Skeletal muscle tissue (tissue), 3 donors: ENCODE measurements at regions not wholly inside any gene's neighbourhood (a gene's known extent, or its start where the extent isn't known, plus 50 kb on each side); places are given as distances from the start of the nearest gene placed in this dataset.
"Not testable (repeated sequence)": the region's sequence is repeated elsewhere in the genome, so short reads cannot be mapped to it uniquely, and the experiment has no call there.

Source experiments
- H3K27ac ChIP-seq: one replicate; pipeline ENCODE4 v1.7.0; 2013; ENCODE audit warnings: mild to moderate bottlenecking, low read depth, low read length, inconsistent platforms
- H3K27me3 ChIP-seq, 3 donors: one replicate each; pipeline ENCODE4 v1.7.0; 2013; ENCODE audit warnings: low read length in 3 of 3; ENCODE audit not compliant: control insufficient read depth in 3 of 3, insufficient read depth in 3 of 3
- H3K36me3 ChIP-seq, 3 donors: one replicate each; pipeline ENCODE4 v1.7.0; 2013; ENCODE audit warnings: low read length in 3 of 3; ENCODE audit not compliant: control insufficient read depth in 3 of 3, insufficient read depth in 3 of 3
- H3K4me1 ChIP-seq, 3 donors: one replicate each; pipeline ENCODE4 v1.7.0; 2013; ENCODE audit warnings: low read length in 3 of 3, mild to moderate bottlenecking in 3 of 3; ENCODE audit not compliant: control insufficient read depth in 3 of 3, insufficient read depth in 3 of 3
- H3K4me3 ChIP-seq, 3 donors: one replicate each; pipeline ENCODE4 v1.7.0; 2013; ENCODE audit warnings: low read length in 3 of 3
- H3K9ac ChIP-seq, 3 donors: one replicate each; pipeline ENCODE4 v1.7.0; 2013; ENCODE audit warnings: low read length in 3 of 3, mild to moderate bottlenecking in 3 of 3, moderate library complexity in 2 of 3, low read depth in 1 of 3
- H3K9me3 ChIP-seq, 3 donors: one replicate each; pipeline ENCODE4 v1.7.0; 2013; ENCODE audit warnings: low read length in 3 of 3; ENCODE audit not compliant: control insufficient read depth in 3 of 3
- donor health status: Osteomylitis.

DNA sequence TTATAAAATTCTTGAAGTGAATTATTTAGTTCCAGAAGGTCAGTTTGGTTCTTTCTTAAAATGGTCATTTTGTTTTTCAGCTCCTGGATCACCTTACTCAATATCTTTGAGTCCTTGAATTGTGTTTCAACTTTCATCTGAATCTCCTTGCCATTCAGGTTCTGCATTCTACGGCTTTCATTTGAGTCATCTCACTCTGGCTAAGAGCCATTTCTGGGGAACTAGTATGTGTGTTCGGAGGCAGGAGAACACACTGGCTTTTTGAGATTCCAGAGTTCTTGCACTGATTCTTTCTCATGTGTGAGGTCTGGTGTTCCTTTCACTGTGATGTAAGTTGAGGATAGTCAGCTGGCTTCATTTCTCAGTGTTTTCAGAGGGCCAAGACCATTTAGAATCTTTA, 708.4 kb upstream of the FRG1 start:
- Histone ChIP-seq H3K4me3 (no peak overlapping the region), H3K9ac (no peak overlapping the region), H3K36me3 (no peaks in the 10 kb centered on the region), H3K4me1 (no peaks in the 10 kb centered on the region), H3K27me3 (no peaks in the 10 kb centered on the region), H3K27ac (no peak overlapping the region), H3K9me3 (no peaks in the 10 kb centered on the region)

DNA sequence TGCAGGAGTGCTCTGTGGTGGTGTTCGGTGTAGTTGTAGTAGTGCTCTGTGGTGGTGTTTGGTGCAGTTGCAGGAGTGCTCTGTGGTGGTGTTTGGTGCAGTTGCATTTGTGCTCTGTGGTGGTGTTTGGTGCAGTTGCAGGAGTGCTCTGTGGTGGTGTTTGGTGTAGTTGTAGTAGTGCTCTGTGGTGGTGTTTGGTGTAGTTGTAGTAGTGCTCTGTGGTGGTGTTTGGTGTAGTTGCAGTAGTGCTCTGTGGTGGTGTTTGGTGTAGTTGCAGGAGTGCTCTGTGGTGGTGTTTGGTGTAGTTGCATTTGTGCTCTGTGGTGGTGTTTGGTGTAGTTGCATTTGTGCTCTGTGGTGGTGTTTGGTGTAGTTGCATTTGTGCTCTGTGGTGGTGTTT, 706.9 kb upstream of the FRG1 start:
- not testable (repeated sequence) for H3K4me3 ChIP-seq, H3K9ac ChIP-seq, H3K27ac ChIP-seq, H3K36me3 ChIP-seq, H3K27me3 ChIP-seq, H3K4me1 ChIP-seq, H3K9me3 ChIP-seq

DNA sequence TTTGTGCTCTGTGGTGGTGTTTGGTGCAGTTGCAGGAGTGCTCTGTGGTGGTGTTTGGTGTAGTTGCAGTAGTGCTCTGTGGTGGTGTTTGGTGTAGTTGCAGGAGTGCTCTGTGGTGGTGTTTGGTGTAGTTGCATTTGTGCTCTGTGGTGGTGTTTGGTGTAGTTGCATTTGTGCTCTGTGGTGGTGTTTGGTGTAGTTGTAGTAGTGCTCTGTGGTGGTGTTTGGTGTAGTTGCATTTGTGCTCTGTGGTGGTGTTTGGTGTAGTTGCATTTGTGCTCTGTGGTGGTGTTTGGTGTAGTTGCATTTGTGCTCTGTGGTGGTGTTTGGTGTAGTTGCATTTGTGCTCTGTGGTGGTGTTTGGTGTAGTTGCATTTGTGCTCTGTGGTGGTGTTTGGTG, 705.7 kb upstream of the FRG1 start:
- H3K9ac ChIP-seq, H3K4me1 ChIP-seq, H3K27ac ChIP-seq, H3K36me3 ChIP-seq, H3K9me3 ChIP-seq, H3K27me3 ChIP-seq, H3K4me3 ChIP-seq: not testable (repeated sequence)

DNA sequence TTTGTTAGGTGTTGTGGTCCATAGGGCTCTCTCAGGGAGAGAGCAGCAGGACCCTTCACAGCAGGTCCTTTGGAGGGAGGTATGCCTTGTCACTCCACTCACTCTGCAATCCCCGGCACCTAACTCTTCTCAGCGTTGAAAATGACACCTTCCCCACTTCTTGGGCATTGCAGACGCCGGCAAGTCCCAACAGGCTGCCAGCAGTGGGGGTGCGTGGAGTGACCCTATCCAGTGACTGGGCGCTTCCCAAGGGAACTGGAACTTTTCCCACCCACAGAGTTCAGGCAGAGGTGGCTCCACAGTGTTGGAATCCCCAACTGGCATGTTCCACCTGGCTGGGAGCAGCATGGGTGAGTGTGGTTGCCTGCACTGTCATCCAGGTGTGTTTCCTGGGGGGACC, 705.1 kb upstream of the FRG1 start:
- no peak overlapping the region for H3K9ac ChIP-seq
- no peaks in the 10 kb centered on the region for H3K36me3 ChIP-seq
- H3K27ac ChIP-seq: no peak overlapping the region
- no peaks in the 10 kb centered on the region for H3K9me3 ChIP-seq
- no peak overlapping the region for H3K4me3 ChIP-seq
- H3K27me3 ChIP-seq: no peaks in the 10 kb centered on the region
- no peaks in the 10 kb centered on the region for H3K4me1 ChIP-seq

DNA sequence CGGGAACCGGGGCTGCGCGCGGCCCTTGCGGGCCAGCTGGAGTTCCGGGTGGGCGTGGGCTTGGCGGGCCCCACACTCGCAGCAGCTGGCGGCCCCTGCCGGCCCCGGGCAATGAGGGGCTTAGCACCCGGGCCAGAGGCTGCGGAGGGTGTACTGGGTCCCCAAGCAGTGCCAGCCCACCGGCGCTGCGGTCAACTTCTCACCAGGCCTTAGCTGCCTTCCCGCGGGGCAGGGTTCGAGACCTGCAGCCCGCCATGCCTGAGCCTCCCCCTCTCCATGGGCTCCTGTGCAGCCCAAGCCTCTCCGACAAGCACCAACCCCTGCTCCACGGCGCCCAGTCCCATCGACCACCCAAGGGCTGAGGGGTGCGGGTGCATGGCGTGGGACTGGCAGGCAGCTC, 704.4 kb upstream of the FRG1 start:
- H3K9ac ChIP-seq, H3K27me3 ChIP-seq, H3K27ac ChIP-seq, H3K4me3 ChIP-seq, H3K9me3 ChIP-seq, H3K36me3 ChIP-seq, H3K4me1 ChIP-seq: not testable (repeated sequence)

DNA sequence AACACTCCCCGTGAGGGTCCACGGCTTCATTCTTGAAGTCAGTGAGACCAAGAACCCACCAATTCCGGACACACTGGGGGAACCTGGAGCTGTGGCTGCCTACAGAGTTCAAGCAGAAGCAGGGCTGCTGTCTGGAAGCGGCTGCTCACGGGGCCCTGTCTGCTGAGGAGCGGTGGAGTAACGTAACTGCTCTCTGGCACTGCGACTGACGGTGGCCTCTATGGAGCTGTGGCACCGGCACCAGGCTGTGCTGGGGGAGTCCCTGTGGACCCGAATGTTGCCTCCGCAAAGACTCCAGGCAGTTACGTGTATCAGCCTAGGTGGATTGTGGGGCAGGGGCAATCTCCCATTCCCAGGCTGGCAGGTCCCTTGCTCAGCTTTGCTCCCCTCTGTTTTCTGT, 703.3 kb upstream of the FRG1 start:
- no peaks in the 10 kb centered on the region for H3K4me1 ChIP-seq
- H3K9me3 ChIP-seq: no peaks in the 10 kb centered on the region
- H3K27me3 ChIP-seq: no peaks in the 10 kb centered on the region
- no peak overlapping the region for H3K4me3 ChIP-seq
- no peaks in the 10 kb centered on the region for H3K36me3 ChIP-seq
- H3K27ac ChIP-seq: no peak overlapping the region
- H3K9ac ChIP-seq: no peak overlapping the region

DNA sequence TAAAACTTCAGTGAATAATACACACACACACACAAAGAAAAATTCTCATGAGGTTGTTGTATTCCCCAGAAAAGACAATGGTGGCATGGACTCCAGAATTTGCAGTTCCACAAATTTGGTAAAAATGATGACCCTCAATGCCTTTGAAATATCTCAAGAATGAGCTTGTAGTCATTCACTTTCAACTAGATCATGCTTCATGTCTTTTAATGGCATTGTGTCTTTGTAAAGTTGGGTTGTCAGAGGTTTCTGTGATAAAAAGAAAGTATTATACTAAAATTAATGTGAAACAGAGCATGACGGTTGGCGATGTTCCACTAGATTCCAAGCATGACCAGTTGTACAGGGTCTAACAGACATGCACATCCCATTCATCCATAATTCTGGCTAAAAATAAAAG, 685.0 kb upstream of the FRG1 start:
- no peaks in the 10 kb centered on the region for H3K36me3 ChIP-seq
- H3K9me3 ChIP-seq: peaks cover 0 to 3% (median 0%) of the 10 kb centered on the region in 3 donors
- no peak overlapping the region for H3K4me3 ChIP-seq
- H3K27me3 ChIP-seq: no peaks in the 10 kb centered on the region
- H3K9ac ChIP-seq: no peak overlapping the region
- H3K4me1 ChIP-seq: no peaks in the 10 kb centered on the region
- no peak overlapping the region for H3K27ac ChIP-seq

DNA sequence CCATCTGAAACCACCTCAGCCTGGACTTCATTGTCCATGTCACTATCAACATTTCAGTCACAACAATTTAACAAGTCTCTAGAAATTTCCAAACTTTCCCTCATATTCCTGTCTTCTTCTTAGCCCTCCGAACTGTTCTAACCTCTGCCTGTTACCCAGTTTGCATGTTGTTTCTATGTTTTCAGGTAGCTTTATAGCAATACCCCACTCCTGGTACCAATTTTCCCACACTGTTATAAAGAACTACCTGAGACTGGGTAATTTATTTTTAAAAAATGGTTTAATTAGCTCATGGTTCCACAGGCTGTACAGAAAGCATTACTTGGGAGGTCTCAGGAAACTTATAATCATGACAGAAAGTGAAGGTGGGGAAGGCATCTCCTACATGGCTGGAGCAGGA, 679.2 kb upstream of the FRG1 start:
- H3K36me3 ChIP-seq: no peaks in the 10 kb centered on the region
- no peak overlapping the region for H3K9ac ChIP-seq

DNA sequence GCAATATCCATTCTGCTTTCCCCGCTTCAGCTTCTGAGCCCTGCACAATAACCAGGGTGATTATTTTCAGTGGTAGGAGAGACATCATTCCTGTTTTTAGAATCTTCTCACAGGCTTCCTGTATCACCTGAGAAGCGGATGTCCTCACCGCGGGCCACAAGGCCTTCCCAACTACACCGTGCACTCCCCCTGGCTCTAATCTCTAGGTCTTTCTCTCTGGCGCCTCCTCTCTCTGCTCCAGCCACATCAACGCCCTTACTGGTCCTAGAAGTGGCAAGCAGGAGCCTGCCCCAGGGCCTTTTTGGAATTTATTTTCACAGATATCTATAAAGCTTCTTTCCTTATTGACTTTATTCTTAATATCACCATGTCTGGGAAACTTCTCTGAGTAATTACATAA, 675.2 kb upstream of the FRG1 start:
- H3K9ac ChIP-seq: no peak overlapping the region
- no peak overlapping the region for H3K27ac ChIP-seq
- H3K9me3 ChIP-seq: no peaks in the 10 kb centered on the region
- H3K27me3 ChIP-seq: no peaks in the 10 kb centered on the region
- no peak overlapping the region for H3K4me3 ChIP-seq
- no peaks in the 10 kb centered on the region for H3K4me1 ChIP-seq
- no peaks in the 10 kb centered on the region for H3K36me3 ChIP-seq

More for the DNA sequence above, 679.2 kb upstream of the FRG1 start:
- no peaks in the 10 kb centered on the region for H3K9me3 ChIP-seq
- no peak overlapping the region for H3K4me3 ChIP-seq
- H3K27me3 ChIP-seq: no peaks in the 10 kb centered on the region
- no peaks in the 10 kb centered on the region for H3K4me1 ChIP-seq
- no peak overlapping the region for H3K27ac ChIP-seq

DNA sequence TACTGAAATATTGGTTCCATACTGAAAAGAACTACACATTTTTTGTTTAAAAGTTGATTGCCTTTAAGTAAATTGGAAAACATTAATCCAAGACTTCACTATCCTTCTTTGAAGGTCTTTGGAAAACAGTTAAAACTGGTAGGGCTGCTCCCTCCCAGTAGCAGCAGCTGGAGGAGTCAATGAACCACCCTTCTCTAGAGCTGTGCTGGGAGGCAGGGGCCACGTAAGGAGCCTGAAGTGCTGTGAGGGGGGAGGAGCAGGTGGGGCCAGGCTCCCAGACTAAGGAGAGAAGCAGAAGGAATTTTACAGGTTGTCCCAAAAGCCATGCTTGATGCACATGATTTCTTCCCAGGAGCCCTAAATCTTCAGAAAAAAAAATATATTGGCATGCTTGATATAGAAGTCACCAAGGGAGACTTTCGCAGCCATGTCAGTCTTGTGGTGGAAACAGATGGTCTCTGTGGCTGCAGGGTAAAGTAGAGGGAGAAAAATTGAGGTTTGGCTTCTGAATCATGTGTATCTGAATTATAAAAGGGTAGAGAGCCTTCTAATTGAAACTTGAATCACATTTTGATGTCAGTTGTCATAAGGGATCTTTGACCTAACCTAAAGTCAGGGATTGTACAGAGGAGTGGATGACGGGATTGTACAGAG, 673.2 kb upstream of the FRG1 start:
- no peak overlapping the region for H3K9ac ChIP-seq
- H3K27ac ChIP-seq: no peak overlapping the region
- H3K36me3 ChIP-seq: no peaks in the 10 kb centered on the region
- no peaks in the 10 kb centered on the region for H3K27me3 ChIP-seq
- no peaks in the 10 kb centered on the region for H3K9me3 ChIP-seq
- H3K4me3 ChIP-seq: no peak overlapping the region
- no peaks in the 10 kb centered on the region for H3K4me1 ChIP-seq
